Aorta (tissue), 5 donors: ENCODE measurements at regions not wholly inside any gene's neighbourhood (a gene's known extent, or its start where the extent isn't known, plus 50 kb on each side); places are given as distances from the start of the nearest gene placed in this dataset.
A peak's percentile ranks its signal among the peaks of the same experiment; 100 is the strongest.

Experiments
- ATAC-seq: fragments of 200-7000 bp; cut with Tn5 transposase; one replicate; pipeline ENCODE4 v1.9.1; 2022; ENCODE audit warnings: moderate library complexity; ENCODE audit not compliant: low FRiP score
- DNase-seq, 2 donors: peaks; one replicate each; pipeline ENCODE4 v3.0.0-alpha.2; 2020
- H3K27ac ChIP-seq, 2 donors: one replicate each; pipeline ENCODE4 v1.5.1; 2013; ENCODE audit warnings: low read length in 2 of 2, mild to moderate bottlenecking in 2 of 2, moderate library complexity in 2 of 2, control low read depth in 1 of 2, inconsistent platforms in 1 of 2, low read depth in 1 of 2
- H3K27me3 ChIP-seq, 2 donors: one replicate each; pipeline ENCODE4 v1.6.1; 2013; ENCODE audit warnings: control low read depth in 1 of 2, low read length in 1 of 2, mild to moderate bottlenecking in 1 of 2, moderate library complexity in 1 of 2; ENCODE audit not compliant: insufficient read depth in 2 of 2, control insufficient read depth in 1 of 2
- H3K36me3 ChIP-seq, 2 donors: one replicate each; pipeline ENCODE4 v1.6.1; 2013; ENCODE audit warnings: control low read depth in 1 of 2, low read length in 1 of 2, mild to moderate bottlenecking in 1 of 2; ENCODE audit not compliant: insufficient read depth in 2 of 2, control insufficient read depth in 1 of 2
- H3K4me1 ChIP-seq, 2 donors: one replicate each; pipeline ENCODE4 v1.6.1; 2013; ENCODE audit warnings: low read length in 2 of 2, control low read depth in 1 of 2, mild to moderate bottlenecking in 1 of 2, moderate library complexity in 1 of 2; ENCODE audit not compliant: insufficient read depth in 2 of 2, control insufficient read depth in 1 of 2
- H3K4me3 ChIP-seq, 2 donors: one replicate each; pipeline ENCODE4 v1.5.1; 2013; ENCODE audit warnings: low read length in 2 of 2, control low read depth in 1 of 2, mild to moderate bottlenecking in 1 of 2
- H3K9me3 ChIP-seq: one replicate; pipeline ENCODE4 v1.6.1; 2013; ENCODE audit warnings: mild to moderate bottlenecking, low read length; ENCODE audit not compliant: control insufficient read depth
- WGBS, 2 donors: extraction: QIAGEN DNeasy Blood & Tissue Kit; methylation state at CpG; one replicate each; pipeline ENCODE4 v1.1.7; 2013; 5-methylcytosine and 5-hydroxymethylcytosine counted together
- intact Hi-C, 2 donors: fragments of 100-400 bp; cut with DNase I; formaldehyde crosslinking; loops; one replicate each; pipeline versions ENCODE4 v1.14.2 to v1.15.0; 2022
- donor health status: healthy with polysubstance abuse.
- donor health status: Bipolar disorder and iron deficiency.
- donor health status: DM: no; HTN: no; CAD: no.
- donor health status: DM: no; HTN: no; CAD: no.
- donor health status: DM: yes; HTN: yes; CAD: no.

DNA sequence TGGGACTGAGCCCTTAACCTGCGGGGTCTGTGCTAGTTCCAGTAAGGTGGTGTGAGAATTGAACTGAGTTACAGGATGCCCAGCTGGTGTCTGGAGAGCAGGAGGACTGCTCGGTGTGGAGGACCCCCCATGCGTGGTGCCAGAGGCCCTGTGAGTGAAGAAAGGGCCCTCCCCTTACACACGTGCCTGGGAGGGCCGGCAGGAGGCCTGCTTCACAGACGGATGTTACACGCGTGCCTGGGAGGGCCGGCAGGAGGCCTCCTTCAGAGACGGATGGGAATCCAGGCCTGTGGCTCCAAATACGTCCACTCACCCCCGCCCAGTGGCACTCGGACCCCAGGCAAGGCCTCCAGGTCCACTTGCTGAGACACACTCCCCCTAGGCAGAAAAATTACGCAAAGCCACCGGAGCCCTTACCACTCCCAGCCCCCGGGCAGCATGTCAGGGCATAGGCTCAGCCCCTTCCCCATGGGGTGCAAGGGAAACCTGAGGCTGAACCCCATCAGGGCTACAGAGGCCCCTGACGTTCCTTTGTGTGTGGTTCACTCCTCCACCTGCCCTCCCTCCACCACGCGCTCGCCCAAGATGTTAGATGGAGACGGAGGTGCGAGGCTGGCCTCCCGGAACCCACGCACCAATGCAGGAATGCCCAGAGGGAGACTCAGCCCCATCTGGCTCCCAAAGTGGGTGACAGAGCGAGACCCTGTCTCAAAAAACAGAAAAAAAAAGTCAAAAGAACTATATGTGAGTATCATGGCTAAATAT is 227.8 kb downstream of the BRD1 start:
- WGBS, 2 donors: 74 to 77% methylated on average over 25 of the region's 25 CpGs
- H3K36me3 ChIP-seq: no peaks in the 10 kb centered on the region
- no peaks in the 10 kb centered on the region for H3K4me1 ChIP-seq
- no peaks in the 10 kb centered on the region for H3K27me3 ChIP-seq
- intact Hi-C loops: no loop called here
- H3K4me3 ChIP-seq: no peak overlapping the region
- DNase-seq (peak in 1 of 2 donors; percentile 45), ATAC-seq (no peak)
- H3K27ac ChIP-seq: no peak overlapping the region
- peaks cover 4% of the 10 kb centered on the region for H3K9me3 ChIP-seq

DNA sequence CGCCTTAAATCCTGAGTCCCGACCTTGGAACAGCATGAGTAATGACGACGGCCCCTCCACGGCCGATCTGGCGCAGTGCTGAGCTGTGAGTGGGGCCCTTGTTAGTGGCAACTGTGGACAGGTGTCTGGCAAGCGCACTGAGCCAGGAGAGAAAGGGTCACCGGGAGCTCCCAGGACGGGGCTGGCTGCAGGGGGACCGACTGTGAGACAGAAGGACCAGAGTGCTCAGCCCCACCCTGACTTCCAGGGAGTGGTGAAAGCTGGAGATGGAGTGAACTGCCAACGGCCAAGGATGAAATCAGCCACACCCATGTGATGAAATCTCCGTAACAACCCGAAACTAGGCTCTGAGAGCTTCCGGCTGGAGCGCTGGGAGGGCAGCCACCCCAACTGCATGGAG is 228.6 kb downstream of the BRD1 start:
- 79 to 82% methylated on average over 16 of the region's 16 CpGs for WGBS, 2 donors
- intact Hi-C loops: no loop called here
- peak in 1 of 2 donors; percentile 68 for DNase-seq

DNA sequence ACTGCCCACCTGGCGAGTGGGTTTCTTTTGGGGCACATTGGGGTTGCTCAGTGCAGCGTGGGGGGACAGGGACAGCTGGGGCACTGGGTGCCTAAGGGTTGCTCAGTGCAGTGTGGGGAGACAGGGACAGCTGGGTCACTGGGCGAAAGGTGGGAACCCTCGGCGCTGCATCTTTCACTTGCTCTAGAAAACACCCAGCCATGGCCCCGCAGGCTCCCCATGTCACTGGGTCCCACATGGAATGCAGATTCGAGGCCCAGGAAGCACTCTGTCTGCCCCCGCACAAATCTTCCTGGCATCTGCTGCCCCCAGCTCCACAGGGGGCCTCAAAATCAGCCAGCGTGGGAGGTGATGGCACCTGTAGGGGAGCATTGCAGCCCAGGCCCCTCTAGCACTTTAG is 229.3 kb downstream of the BRD1 start:
- Histone ChIP-seq H3K4me3 (no peak overlapping the region), H3K4me1 (no peaks in the 10 kb centered on the region), H3K27me3 (no peaks in the 10 kb centered on the region), H3K27ac (no peak overlapping the region), H3K9me3 (peaks cover 9% of the 10 kb centered on the region), H3K36me3 (no peaks in the 10 kb centered on the region)
- DNase-seq: no peak
- intact Hi-C loops: no loop called here
- 78 to 83% methylated on average over 9 of the region's 9 CpGs for WGBS, 2 donors
- no peak for ATAC-seq

More for the DNA sequence above, 228.6 kb downstream of the BRD1 start:
- no peaks in the 10 kb centered on the region for H3K27me3 ChIP-seq
- H3K36me3 ChIP-seq: no peaks in the 10 kb centered on the region
- ATAC-seq: no peak
- peaks cover 7% of the 10 kb centered on the region for H3K9me3 ChIP-seq
- H3K4me1 ChIP-seq: no peaks in the 10 kb centered on the region
- H3K4me3 ChIP-seq: no peak overlapping the region
- H3K27ac ChIP-seq: no peak overlapping the region

DNA sequence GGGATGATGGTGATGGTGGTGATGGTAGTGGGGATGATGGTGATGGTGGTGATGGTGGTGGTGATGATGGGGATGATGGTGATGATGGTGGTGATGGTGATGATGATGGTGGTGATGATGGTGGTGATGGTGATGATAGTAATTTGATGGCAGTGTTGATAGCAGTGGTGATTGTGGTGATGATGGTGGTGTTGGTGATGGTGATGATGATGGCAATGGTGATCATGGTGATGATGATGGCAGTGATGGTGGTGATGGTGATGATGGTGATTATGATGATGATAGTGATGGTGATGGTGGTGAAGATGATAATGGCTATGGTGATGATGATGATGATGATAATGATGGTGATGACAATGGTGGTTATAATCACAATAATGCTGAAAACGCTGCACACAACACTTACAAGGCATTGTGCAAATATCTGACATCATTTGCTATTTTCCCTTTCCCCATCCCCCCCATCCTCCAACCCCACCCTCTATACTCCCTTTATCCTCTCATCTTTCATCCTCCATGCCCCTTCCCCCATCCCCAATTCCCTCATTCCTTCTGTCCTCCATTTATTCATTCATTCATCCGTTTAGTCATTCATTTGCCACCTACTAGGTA is 230.1 kb downstream of the BRD1 start:
- Histone ChIP-seq H3K27me3 (no peaks in the 10 kb centered on the region), H3K9me3 (peaks cover 9% of the 10 kb centered on the region), H3K36me3 (no peaks in the 10 kb centered on the region), H3K4me3 (no peak overlapping the region), H3K4me1 (no peaks in the 10 kb centered on the region), H3K27ac (no peak overlapping the region)
- WGBS, 2 donors: 66 to 75% methylated on average over 2 of the region's 2 CpGs
- DNase-seq (no peak), ATAC-seq (no peak)
- intact Hi-C loops: no loop called here

DNA sequence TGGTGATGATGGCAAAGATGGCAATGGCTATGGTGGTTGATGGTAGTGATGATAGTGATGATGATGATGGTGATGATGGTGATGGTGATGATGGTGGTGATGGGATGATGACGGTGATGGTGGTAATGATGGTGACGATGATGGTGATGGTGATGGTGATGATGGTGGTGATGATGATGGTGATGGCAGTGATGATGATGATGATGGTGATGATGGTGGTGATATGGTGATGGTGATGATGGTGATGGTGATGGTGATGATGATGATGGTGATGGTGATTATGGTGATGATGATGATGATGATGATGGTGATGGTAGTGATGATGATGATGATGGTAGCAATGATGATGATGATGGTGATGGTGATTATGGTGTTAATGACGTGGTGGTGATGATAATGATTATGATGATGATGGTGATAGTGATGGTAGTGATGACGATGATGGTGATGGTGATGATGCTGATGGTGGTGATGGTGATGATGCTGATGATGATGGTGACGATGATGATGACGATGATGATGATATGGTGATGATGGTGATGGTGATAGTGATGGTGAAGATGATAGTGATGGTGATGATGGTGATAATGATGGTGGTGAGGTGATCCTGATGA is 232.1 kb downstream of the BRD1 start:
- ATAC-seq (no peak), DNase-seq (no peak)
- H3K36me3 ChIP-seq: no peaks in the 10 kb centered on the region
- H3K27me3 ChIP-seq: no peaks in the 10 kb centered on the region
- peaks cover 9% of the 10 kb centered on the region for H3K9me3 ChIP-seq
- no peak overlapping the region for H3K4me3 ChIP-seq
- intact Hi-C loops: no loop called here
- 89 to 91% methylated on average over 6 of the region's 6 CpGs for WGBS, 2 donors
- H3K27ac ChIP-seq: no peak overlapping the region
- no peaks in the 10 kb centered on the region for H3K4me1 ChIP-seq

DNA sequence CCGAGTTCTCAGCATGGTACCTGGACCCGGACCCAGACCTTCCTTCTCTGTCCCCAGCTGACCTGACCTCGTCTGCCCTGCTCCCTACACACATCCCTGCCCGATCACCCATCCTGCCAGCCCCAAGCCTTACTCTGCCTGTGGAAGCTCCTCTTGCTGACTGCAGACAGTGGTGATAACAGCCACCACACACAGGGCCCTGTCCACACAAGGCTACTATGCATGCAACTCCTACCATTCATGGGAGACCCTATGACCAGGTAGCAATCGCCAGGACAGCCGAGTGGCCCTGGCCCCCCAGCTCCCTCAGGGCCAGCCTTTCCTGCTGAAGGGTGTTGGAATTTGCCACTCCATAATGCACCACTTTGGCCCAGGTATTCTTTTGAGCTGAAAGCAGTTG is 233.6 kb downstream of the BRD1 start:
- peak in 1 of 2 donors; percentile 51 for DNase-seq
- ATAC-seq: no peak
- H3K4me3 ChIP-seq: no peak overlapping the region
- intact Hi-C loops: no loop called here
- H3K4me1 ChIP-seq: no peaks in the 10 kb centered on the region
- no peaks in the 10 kb centered on the region for H3K36me3 ChIP-seq
- 77 to 78% methylated on average over 6 of the region's 6 CpGs for WGBS, 2 donors
- H3K9me3 ChIP-seq: peaks cover 9% of the 10 kb centered on the region
- H3K27ac ChIP-seq: no peak overlapping the region
- no peaks in the 10 kb centered on the region for H3K27me3 ChIP-seq

DNA sequence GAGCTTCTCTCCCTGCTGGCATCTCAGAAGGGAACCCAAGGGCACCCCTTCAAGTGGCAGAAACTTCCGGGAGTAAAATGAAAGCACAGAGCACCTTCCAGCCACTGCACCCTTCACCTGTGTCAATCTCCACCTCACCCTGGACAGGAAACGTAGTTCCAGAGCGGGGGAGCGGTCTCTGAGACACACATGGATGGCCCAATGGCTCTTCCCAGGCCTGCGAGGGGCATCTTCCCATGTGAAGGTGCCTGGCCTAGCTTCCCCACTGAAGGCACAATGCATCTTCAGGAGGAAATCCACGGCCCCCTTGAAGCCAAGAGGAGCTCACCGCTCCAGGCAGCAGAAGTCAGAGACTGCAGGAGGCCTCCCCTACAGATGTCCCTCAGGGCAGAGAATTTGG is 234.2 kb downstream of the BRD1 start:
- H3K4me3 ChIP-seq: no peak overlapping the region
- ATAC-seq (no peak), DNase-seq (peak in 1 of 2 donors; percentile 50)
- WGBS, 2 donors: 78 to 80% methylated on average over 7 of the region's 7 CpGs
- no peaks in the 10 kb centered on the region for H3K36me3 ChIP-seq
- H3K27ac ChIP-seq: no peak overlapping the region
- no peaks in the 10 kb centered on the region for H3K4me1 ChIP-seq
- H3K9me3 ChIP-seq: peaks cover 9% of the 10 kb centered on the region
- no peaks in the 10 kb centered on the region for H3K27me3 ChIP-seq
- intact Hi-C loops: no loop called here

DNA sequence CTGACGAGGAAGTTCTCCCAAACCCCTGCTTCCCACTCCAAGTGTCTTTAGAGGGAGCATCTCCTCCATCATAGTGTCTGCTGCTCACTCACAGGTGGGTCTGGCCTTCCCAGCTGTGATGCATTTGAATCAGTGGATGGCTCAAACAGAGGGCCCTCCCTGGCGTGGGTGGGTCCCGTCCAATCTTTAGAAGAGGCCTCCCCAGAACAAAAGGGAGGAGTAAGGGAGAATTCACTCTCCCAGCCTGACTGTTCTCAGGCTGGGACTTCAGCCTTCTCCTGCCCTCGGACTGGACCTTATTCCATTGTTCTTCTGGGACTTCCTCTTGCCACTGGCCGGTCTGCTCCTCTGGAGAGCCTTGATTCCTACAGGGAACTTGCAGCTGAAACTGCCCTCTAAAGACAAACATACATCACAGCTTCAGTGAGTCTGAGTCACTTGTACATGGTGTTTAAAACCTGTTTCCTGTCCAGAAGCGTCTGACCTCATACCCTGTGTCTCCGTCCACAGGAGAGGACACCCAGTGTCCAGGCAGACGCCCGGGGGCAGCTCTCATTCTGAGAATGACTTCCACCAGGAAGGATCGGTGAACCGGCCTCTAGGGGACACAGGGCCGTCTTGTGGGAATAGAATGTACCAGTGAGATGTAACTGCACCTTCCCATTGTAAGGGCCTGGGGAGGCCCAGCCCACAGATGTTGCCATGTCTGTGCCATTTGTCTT is 234.7 kb downstream of the BRD1 start:
- Histone ChIP-seq H3K4me3 (no peak overlapping the region), H3K27me3 (no peaks in the 10 kb centered on the region), H3K9me3 (peaks cover 9% of the 10 kb centered on the region), H3K4me1 (no peaks in the 10 kb centered on the region), H3K36me3 (no peaks in the 10 kb centered on the region), H3K27ac (no peak overlapping the region)
- 65 to 72% methylated on average over 12 of the region's 12 CpGs for WGBS, 2 donors
- DNase-seq: peak in 1 of 2 donors; percentile 44
- intact Hi-C loops: no loop called here
- ATAC-seq: no peak
